Hematopoietic multipotent progenitor cell treated with erythropoietin and hydrocortisone succinate and interleukin-3 and kit ligand, for 8 days (in vitro differentiated cells): ENCODE measurements at regions not wholly inside any gene's neighbourhood (a gene's known extent, or its start where the extent isn't known, plus 50 kb on each side); places are given as distances from the start of the nearest gene placed in this dataset.

Source experiments
- DNase-seq: peaks from one replicate; pipeline ENCODE4 v3.0.0-alpha.2; 2015

- DNase-seq = no peak
Observed at GRCh38 chr12:14284184-14284722, 81.2 kb upstream of the ATF7IP start.

- DNase-seq = no peak
Observed at GRCh38 chr12:14289601-14290000, 75.9 kb upstream of the ATF7IP start.

- no peak for DNase-seq
Observed at GRCh38 chr12:14290951-14291350, 74.5 kb upstream of the ATF7IP start.

DNA sequence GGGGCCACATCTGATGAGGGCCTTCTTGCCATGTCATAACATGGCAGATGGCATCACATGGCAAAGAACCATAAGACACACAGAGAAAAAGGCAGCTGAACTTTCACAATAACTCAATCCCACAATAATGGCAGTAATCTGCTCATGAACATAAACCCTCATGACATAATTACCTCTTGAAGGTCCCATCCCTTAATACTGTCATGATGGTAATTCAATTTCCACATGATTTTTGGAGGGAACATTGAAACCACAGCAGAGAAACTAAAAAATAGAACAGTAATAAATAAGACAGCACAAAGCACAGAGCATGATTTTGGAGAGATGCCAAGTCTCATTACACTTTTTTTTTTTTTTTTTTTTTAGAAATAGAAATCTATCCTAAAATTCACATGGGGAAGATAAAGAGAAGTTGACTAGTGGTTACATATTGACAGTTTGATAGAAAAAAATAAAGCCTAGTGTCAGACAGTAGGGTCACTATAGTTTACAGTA, 61.8 kb upstream of the ATF7IP start:
- DNase-seq = peak; percentile 24

- no peak for DNase-seq
Observed at GRCh38 chr12:14307004-14307403, 58.5 kb upstream of the ATF7IP start.

DNA sequence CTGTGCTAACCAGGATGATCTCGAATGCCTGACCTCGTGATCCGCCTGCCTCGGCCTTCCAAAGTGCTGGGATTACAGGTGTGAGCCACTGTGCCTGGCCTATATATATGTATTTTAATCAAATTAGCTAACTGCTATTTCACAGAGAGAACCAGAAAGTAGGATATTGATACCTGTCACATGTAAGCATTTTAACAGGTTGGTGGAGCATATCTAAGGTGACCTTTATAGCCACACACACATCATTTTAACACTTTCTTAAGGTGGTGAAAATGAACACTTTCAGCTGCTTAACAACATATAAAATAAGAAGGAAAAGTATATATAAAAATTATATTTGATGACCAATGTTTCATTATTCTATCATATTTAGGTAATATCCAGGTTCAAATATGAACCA, 57.0 kb upstream of the ATF7IP start:
- no peak for DNase-seq

GRCh38 chr12:14310866-14311265, 54.6 kb upstream of the ATF7IP start:
- DNase-seq = no peak

- no peak for DNase-seq
Observed at GRCh38 chr12:14313379-14314138, 51.9 kb upstream of the ATF7IP start.

DNA sequence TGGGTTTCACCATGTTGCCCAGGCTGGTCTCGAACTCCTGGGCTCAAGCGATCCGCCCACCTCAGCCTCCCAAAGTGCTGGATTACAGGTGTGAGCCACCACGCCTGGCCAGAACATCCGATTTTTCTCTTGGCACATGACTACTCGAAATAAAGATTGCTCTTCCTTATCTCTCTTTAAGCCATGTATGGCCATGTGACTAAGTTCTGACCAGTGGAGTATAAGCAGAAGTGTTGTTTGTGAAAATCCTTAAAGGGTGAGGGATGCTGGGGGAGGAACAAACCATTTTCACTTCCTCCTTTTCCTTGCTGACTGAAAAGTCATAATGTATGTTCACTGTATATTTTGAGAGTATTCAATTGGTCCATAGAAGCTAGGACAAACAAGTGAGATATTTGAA, 50.7 kb upstream of the ATF7IP start:
- no peak for DNase-seq

DNA sequence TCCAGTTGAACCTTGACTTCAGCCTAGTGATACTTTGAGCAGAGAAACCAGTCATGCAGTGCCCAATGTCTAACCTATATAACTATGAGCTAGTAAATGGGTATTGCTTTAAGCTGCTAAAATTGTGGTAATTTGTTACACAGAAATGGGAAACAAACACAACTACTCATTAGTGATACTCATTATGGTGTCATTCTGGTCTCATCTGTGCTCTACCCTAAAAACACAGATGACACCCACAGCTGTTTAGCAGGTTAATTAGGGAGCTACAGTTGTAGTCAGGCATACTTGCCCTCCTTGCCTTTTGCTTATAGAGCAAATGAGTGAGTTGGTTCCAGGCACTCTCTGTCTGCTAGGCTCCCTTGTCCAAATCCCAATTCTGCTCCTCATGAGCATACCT, 50.0 kb upstream of the ATF7IP start:
- DNase-seq = no peak
